GM19395 (cell line): ENCODE measurements at regions not wholly inside any gene's neighbourhood (a gene's known extent, or its start where the extent isn't known, plus 50 kb on each side); places are given as distances from the start of the nearest gene placed in this dataset.
"Not testable (repeated sequence)": the region's sequence is repeated elsewhere in the genome, so short reads cannot be mapped to it uniquely, and the experiment has no call there.

Experiments
- ATAC-seq: cut with Tn5 transposase; IDR thresholded peaks from one replicate; pipeline ENCODE4 v1.9.1; 2021; ENCODE audit warnings: mild to moderate bottlenecking, moderate library complexity; ENCODE audit not compliant: unreplicated experiment

- ATAC-seq = no peak
Observed at GRCh38 chr6:86615299-86615698, 322.0 kb upstream of the HTR1E start.

- no peak for ATAC-seq
Observed at GRCh38 chr6:86609549-86610388, 327.6 kb upstream of the HTR1E start.

DNA sequence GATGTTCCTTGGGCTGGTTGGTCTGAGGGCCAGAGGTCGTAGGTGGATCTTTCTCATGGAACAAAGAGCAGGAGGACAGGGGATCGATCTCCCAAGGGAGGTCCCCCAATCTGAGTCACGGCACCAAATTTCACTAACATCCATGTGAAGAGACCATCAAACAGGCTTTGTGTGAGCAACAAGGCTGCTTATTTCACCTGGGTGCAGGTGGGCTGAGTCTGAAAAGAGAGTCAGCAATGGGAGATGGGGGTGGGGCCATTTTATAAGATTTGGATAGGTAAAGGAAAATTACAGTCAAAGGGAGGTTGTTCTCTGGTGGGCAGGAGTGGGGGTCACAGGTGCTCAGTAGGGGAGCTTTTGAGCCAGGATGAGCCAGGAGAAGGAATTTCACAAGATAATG is 334.0 kb upstream of the HTR1E start:
- ATAC-seq = not testable (repeated sequence)

- ATAC-seq = not testable (repeated sequence)
Observed at GRCh38 chr6:86602093-86602492, 335.2 kb upstream of the HTR1E start.

GRCh38 chr6:86598969-86599368 is 338.4 kb upstream of the HTR1E start:
- not testable (repeated sequence) for ATAC-seq

DNA sequence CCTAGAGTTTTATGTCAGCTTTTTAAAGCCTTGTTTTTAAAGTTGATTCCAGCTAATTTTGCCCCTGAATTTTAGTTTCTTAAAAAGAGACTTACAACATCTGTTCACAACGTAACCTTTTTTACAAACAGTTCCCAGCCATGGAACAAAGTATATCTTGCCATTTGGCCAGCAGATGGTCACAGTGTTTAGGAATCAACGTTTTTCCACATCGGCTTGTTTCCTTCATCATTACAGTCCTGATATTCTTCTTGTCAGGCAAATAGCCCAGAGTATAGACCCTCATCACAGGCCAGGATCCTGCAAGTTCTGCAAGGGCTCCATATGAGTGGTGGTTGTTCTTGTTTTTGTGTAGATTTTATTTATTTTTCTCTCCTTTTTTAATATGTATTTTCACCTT is 341.7 kb upstream of the HTR1E start:
- no peak for ATAC-seq

- ATAC-seq = no peak
Observed at GRCh38 chr6:86586195-86586594, 351.1 kb upstream of the HTR1E start.

DNA sequence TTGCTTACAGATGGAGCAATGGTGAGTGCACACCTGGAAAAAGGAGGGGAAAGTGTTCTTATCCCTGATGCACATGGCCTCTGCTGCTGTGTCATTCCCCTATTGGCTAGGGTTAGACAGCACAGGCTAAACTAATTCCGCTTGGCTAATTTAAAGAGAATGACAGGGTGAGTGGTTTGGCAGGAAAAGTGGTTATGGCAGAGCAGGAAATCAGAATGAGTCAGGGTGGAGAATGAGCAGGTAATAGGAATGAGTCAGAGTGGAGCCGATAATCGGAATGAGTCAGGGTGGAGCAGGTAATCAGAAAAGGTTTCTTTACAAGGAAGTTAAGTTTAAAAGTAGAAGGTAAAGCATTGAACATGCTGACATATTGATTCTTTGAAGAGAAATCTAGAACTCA is 355.5 kb upstream of the HTR1E start:
- ATAC-seq = no peak

GRCh38 chr6:86563197-86563596 is 374.1 kb upstream of the HTR1E start:
- no peak for ATAC-seq

GRCh38 chr6:86558318-86558717 is 379.0 kb upstream of the HTR1E start:
- no peak for ATAC-seq

- no peak for ATAC-seq
Observed at GRCh38 chr6:86537292-86537861, 400.0 kb upstream of the HTR1E start.

DNA sequence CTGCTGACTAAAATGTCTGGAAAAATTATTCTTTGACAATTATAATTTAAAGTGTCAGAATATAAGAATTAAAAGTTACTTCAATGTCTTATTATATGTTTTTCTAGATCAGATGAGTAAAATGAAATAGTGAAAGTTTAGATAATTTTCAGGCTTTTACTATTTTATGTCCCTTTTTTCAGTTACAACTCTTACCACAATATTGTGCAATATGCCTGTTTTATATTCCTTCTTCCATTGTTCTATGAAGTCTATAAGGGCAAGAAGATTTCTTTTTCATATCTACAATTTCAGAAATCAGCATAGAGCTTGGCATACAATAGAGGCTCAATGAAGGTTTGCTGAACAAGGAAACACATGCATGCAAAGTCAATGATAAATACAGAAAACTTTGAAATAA is 401.2 kb upstream of the HTR1E start:
- no peak for ATAC-seq

GRCh38 chr6:86535100-86535499 is 402.2 kb upstream of the HTR1E start:
- ATAC-seq = no peak

DNA sequence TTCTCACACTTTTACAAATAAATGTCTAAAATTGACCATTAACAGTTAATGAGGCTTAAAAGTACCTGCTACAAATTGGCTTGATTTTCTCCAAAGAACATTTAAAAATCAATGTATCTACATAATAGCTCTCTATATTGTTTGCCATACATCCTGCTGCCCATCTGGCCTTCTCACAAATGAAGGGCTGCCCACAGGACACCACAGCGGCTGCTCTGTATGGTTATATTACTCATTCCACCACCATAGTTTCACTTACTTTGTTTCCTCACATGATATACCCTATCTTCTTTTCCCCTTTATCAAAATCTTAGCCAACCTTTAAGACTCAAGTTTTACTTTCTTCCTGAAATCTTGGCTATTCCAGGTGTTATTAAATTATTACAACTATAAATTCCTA is 407.7 kb upstream of the HTR1E start:
- ATAC-seq = no peak

GRCh38 chr6:86526238-86526637 is 411.1 kb upstream of the HTR1E start:
- no peak for ATAC-seq

DNA sequence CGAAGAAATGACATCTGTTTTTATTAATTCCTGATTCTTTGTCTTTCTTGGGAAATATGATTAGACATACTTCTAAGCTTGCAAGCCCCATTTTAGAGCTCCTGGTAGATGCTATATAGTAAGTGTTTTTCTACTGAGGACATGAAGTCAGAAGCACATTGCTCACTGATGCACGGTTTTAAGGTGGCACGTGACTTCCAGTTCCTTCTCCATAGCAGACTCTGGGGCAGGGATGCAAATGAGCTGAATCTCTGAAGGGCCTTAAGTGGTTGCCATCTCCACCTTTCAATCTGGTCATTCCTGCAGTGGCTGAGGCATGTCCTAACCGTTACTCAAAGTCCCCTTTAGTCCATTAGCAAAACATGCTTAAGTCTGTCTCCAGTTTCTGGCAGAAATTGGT is 421.2 kb upstream of the HTR1E start:
- ATAC-seq = no peak

DNA sequence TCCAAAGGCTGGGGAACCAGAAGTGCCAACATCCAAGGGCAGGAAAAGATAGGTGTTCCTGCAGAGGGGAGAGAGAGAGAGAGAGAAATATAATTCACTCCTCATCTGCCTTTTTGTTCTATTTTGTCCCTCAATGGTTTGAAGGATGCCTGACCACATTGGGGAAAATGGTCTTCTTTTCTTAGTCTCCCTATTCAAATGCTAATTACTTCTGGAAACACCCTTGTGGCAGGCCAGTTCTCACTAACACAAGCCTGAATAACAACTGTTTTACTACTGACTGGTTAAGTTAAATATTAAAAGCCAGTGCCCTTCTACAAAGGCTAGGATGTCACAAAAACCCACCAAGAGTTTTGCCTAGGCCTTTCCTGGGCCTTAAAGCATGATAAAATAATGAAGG is 425.4 kb upstream of the HTR1E start:
- no peak for ATAC-seq

- no peak for ATAC-seq
Observed at GRCh38 chr6:86508230-86508629, 429.1 kb upstream of the HTR1E start.

DNA sequence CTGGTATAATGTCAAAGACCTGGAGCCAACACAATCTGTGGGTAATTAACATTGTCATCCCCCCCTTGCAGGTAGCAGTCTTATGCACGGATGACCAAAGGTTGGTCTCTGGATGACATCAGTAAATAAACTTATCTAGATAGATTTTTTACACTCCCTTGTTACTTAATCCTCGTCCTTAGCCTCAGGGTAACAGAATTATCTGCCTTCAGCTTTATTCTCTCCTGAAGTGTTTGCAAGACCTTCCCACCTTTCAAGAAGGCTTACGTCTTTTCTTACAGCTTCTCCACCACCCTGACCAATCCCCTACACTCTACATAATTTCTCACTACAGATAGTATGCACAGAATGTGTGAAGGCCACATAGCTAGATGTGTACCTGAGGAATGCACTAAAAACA is 434.8 kb upstream of the HTR1E start:
- ATAC-seq = no peak

GRCh38 chr6:86500035-86500434 is 437.3 kb upstream of the HTR1E start:
- ATAC-seq = no peak

DNA sequence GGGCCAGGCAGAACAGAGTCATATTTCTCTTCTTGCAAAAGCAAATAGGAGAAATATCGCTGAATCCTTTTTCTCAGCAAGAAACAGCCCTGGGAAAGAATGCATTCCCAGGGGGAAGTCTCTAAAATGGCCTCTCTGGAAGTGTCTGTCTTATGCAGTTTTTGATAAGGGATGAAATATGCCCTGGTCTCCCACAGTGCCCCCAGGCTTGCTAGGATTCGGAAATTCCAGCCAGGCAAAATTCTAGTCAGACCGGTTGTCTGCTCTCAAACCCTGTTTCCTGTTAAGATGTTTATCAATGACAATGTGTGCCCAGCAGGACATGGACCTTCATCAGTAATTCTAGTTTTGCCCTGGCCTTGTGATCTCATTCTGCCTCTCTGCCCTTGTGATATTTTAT is 448.3 kb upstream of the HTR1E start:
- not testable (repeated sequence) for ATAC-seq

DNA sequence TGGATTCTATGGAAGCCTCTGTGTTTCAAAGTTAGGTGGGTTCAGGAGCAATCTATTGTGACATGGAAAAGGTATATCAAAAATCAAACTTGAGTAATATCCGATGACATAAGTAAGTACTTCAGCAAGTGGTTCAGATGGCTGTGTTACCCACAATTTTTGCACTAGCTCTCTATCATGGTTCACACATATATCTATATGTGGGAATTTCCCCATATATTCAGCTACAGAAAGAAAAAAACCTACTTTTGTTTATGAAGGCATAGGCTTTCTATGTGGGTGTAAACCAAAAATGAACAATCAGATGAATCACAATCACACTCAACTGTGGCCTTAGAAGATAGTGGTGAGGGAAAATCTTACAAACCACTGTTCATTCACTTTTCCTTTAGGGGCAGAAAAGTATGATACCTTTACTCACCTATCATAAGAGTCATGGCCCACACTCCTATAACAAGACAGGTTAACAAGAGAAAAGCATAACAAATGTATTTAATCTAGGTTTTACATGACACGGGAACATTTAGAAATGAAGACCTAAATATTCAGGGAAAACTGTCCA is 449.6 kb upstream of the HTR1E start:
- ATAC-seq = no peak
